PC-9 (cell line): ENCODE measurements at regions not wholly inside any gene's neighbourhood (a gene's known extent, or its start where the extent isn't known, plus 50 kb on each side); places are given as distances from the start of the nearest gene placed in this dataset.

Source experiments
- BruUV-seq: library from RNA; stranded (reverse); fragments of 400-500 nt; replicated peaks from 2 replicates; lab custom pipeline; 2021; lab: Mats Ljungman, UMichigan
- CTCF ChIA-PET: fragments of 300-600 bp; sonication (Branson Sonifier 250); formaldehyde crosslinking; loops from one replicate; lab custom pipeline; 2022; ENCODE audit warnings: antibody characterized with exemption; lab: Charles Lee
- POLR2A ChIA-PET: fragments of 300-600 bp; sonication (Branson Sonifier 250); formaldehyde crosslinking; loops from one replicate; lab custom pipeline; 2022; ENCODE audit warnings: antibody characterized with exemption; ENCODE audit not compliant: unreplicated experiment; lab: Charles Lee
- DNase-seq, 2 experiments: peaks; one replicate each; pipeline versions ENCODE4 v3.0.0 to v3.0.0-alpha.2; 2015 to 2022; ENCODE audit warnings: mixed read lengths in 1 of 2
- H2AFZ ChIP-seq: fragments of 200-600 bp; sonication (generic); 2 replicates; pipeline ENCODE4 v1.8.1; 2017; ENCODE audit warnings: antibody characterized with exemption
- H3F3A ChIP-seq: fragments of 200-600 bp; sonication (generic); 2 replicates; pipeline ENCODE4 v1.8.1; 2017; ENCODE audit warnings: antibody characterized with exemption, mild to moderate bottlenecking, low read depth; ENCODE audit not compliant: insufficient read depth
- H3K27ac ChIP-seq: fragments of 200-600 bp; sonication (generic); 2 replicates; pipeline ENCODE4 v1.6.1; 2016; ENCODE audit warnings: mixed run types
- H3K27me3 ChIP-seq: fragments of 200-600 bp; sonication (generic); 2 replicates; pipeline ENCODE4 v1.6.1; 2016; ENCODE audit warnings: low read depth, mixed run types; ENCODE audit not compliant: insufficient read depth
- H3K36me3 ChIP-seq: fragments of 200-600 bp; sonication (generic); 2 replicates; pipeline ENCODE4 v1.6.1; 2016; ENCODE audit warnings: low read depth, mixed run types
- H3K4me1 ChIP-seq: fragments of 200-600 bp; sonication (generic); replicated peaks from 2 replicates; pipeline ENCODE4 v1.6.1; 2016; ENCODE audit warnings: mixed run types; ENCODE audit not compliant: insufficient read depth
- H3K4me2 ChIP-seq: fragments of 200-600 bp; sonication (generic); 2 replicates; pipeline ENCODE4 v1.6.1; 2017; ENCODE audit warnings: mixed run types
- H3K4me3 ChIP-seq: fragments of 200-600 bp; sonication (generic); 2 replicates; pipeline ENCODE4 v1.6.1; 2016; ENCODE audit warnings: mixed run types
- H3K79me2 ChIP-seq: fragments of 200-600 bp; sonication (generic); 2 replicates; pipeline ENCODE4 v1.6.1; 2017; ENCODE audit warnings: low read depth, mixed run types
- H3K9me2 ChIP-seq: fragments of 200-600 bp; sonication (generic); 2 replicates; pipeline ENCODE4 v1.8.1; 2017; ENCODE audit warnings: mild to moderate bottlenecking; ENCODE audit not compliant: insufficient read depth
- H3K9me3 ChIP-seq: fragments of 200-600 bp; sonication (generic); 2 replicates; pipeline ENCODE4 v1.8.1; 2016; ENCODE audit warnings: low read depth; ENCODE audit not compliant: insufficient read depth
- H4K20me1 ChIP-seq: fragments of 200-600 bp; sonication (generic); 2 replicates; pipeline ENCODE4 v1.8.1; 2017; ENCODE audit not compliant: insufficient read depth
- CTCF ChIP-seq: fragments of 200-600 bp; sonication (generic); conservative IDR thresholded peaks from 2 replicates; pipeline ENCODE4 v1.6.1; 2017; ENCODE audit warnings: mixed run types, antibody characterized with exemption, mild to moderate bottlenecking, moderate library complexity
- EZH2 ChIP-seq: fragments of 200-600 bp; sonication (generic); IDR thresholded peaks from 2 replicates; pipeline ENCODE4 v1.8.0; 2017; ENCODE audit warnings: antibody characterized with exemption, low read depth
- intact Hi-C: fragments of 100-400 bp; cut with micrococcal nuclease; formaldehyde crosslinking; loops from one replicate; pipeline ENCODE4 v1.10.0; 2022; ENCODE audit not compliant: unreplicated experiment

GRCh38 chr12:124484526-124484953, 82.9 kb downstream of the NCOR2 start:
- no peak for TF ChIP-seq CTCF
- TF ChIP-seq EZH2 = no peak
- H3K27ac ChIP-seq = no peak overlapping the region
- no peak overlapping the region for H3K4me2 ChIP-seq
- POLR2A ChIA-PET = no interaction called here
- peaks cover 30% of the 10 kb centered on the region; the same call in 1 of the 2 replicates for H3F3A ChIP-seq
- no peaks in the 10 kb centered on the region for H3K9me2 ChIP-seq
- intact Hi-C loops = no loop called here
- no TSS peak for BruUV-seq
- CTCF ChIA-PET = no interaction called here
- H3K27me3 ChIP-seq = no peaks in the 10 kb centered on the region
- H3K9me3 ChIP-seq = no peaks in the 10 kb centered on the region
- H2AFZ ChIP-seq = no peak overlapping the region
- H3K36me3 ChIP-seq = no peaks in the 10 kb centered on the region
- no peak overlapping the region for H3K4me3 ChIP-seq
- peaks cover 54% of the 10 kb centered on the region for H4K20me1 ChIP-seq
- peaks cover 26% of the 10 kb centered on the region for H3K4me1 ChIP-seq
- no peak for DNase-seq
- peaks cover 15% of the 10 kb centered on the region for H3K79me2 ChIP-seq

GRCh38 chr12:124484067-124484466, 83.3 kb downstream of the NCOR2 start:
- no peaks in the 10 kb centered on the region for H3K36me3 ChIP-seq
- H3F3A ChIP-seq = peaks cover 35% of the 10 kb centered on the region; the same call in 1 of the 2 replicates
- no peak for TF ChIP-seq CTCF
- BruUV-seq = no TSS peak
- peaks cover 49% of the 10 kb centered on the region for H4K20me1 ChIP-seq
- no peak overlapping the region for H3K27ac ChIP-seq
- POLR2A ChIA-PET = no interaction called here
- DNase-seq = no peak
- no peak overlapping the region for H3K4me3 ChIP-seq
- no peaks in the 10 kb centered on the region for H3K9me2 ChIP-seq
- intact Hi-C loops = no loop called here
- H3K4me1 ChIP-seq = peaks cover 28% of the 10 kb centered on the region
- CTCF ChIA-PET = no interaction called here
- H3K27me3 ChIP-seq = no peaks in the 10 kb centered on the region
- H3K9me3 ChIP-seq = no peaks in the 10 kb centered on the region
- peaks cover 15% of the 10 kb centered on the region; the same call in 1 of the 2 replicates for H3K79me2 ChIP-seq
- no peak overlapping the region for H3K4me2 ChIP-seq
- no peak overlapping the region for H2AFZ ChIP-seq

GRCh38 chr12:124482901-124483799, 84.3 kb downstream of the NCOR2 start:
- Histone ChIP-seq H3K9me3 (no peaks in the 10 kb centered on the region), H3K4me1 (peaks cover 28% of the 10 kb centered on the region), H3K4me3 (no peak overlapping the region), H4K20me1 (peaks cover 48% of the 10 kb centered on the region), H3F3A (peaks cover 42% of the 10 kb centered on the region), H3K36me3 (0 out of 2 replicates have a peak, but pooled peaks cover 5% of the 10 kb centered on the region), H3K9me2 (no peaks in the 10 kb centered on the region), H2AFZ (no peak overlapping the region), H3K27ac (no peak overlapping the region), H3K27me3 (no peaks in the 10 kb centered on the region), H3K79me2 (peaks cover 24% of the 10 kb centered on the region; the same call in 1 of the 2 replicates), H3K4me2 (no peak overlapping the region)
- CTCF ChIA-PET = no interaction called here
- POLR2A ChIA-PET = interaction anchor here (0.7 kb wide), 1 partner anchor 9 kb away, joined by 3 read pairs; no protein-coding TSS in a partner anchor
- no TSS peak for BruUV-seq
- DNase-seq = no peak
- TF ChIP-seq CTCF (no peak), EZH2 (no peak)
- intact Hi-C loops = no loop called here
